Ramos (cell line): ENCODE measurements at regions not wholly inside any gene's neighbourhood (a gene's known extent, or its start where the extent isn't known, plus 50 kb on each side); places are given as distances from the start of the nearest gene placed in this dataset.
"Not testable (repeated sequence)": the region's sequence is repeated elsewhere in the genome, so short reads cannot be mapped to it uniquely, and the experiment has no call there.

ENCODE experiments used
- in situ Hi-C: fragments of 300-500 bp; cut with MboI; formaldehyde crosslinking; loops from one replicate; pipeline ENCODE4 v1.14.3; 2022; ENCODE audit warnings: low sequenced_read_pairs; ENCODE audit not compliant: unreplicated experiment

- in situ Hi-C loops, result no loop called here
These were observed 111.9 kb upstream of the OTOS start for GRCh38 chr2:240252191-240252871.

- in situ Hi-C loops, result no loop called here
These were observed 112.5 kb upstream of the OTOS start for GRCh38 chr2:240252872-240253511.

- in situ Hi-C loops, result no loop called here
These were observed 113.2 kb upstream of the OTOS start for GRCh38 chr2:240253583-240254145.

GRCh38 chr2:240254337-240255164 is 114.1 kb upstream of the OTOS start:
- in situ Hi-C loops, result no loop called here

- in situ Hi-C loops, result no loop called here
These were observed 114.7 kb upstream of the OTOS start for GRCh38 chr2:240255165-240255491.

- in situ Hi-C loops, result no loop called here
These were observed 115.6 kb upstream of the OTOS start for GRCh38 chr2:240255811-240256703.

- in situ Hi-C loops, result no loop called here
These were observed 116.5 kb upstream of the OTOS start for GRCh38 chr2:240256704-240257637.

GRCh38 chr2:240257940-240258580 is 117.6 kb upstream of the OTOS start:
- in situ Hi-C loops, result no loop called here

GRCh38 chr2:240258685-240259084 is 118.2 kb upstream of the OTOS start:
- in situ Hi-C loops, result no loop called here

GRCh38 chr2:240259201-240259923 is 118.9 kb upstream of the OTOS start:
- in situ Hi-C loops, result no loop called here

- in situ Hi-C loops, result no loop called here
These were observed 119.6 kb upstream of the OTOS start for GRCh38 chr2:240259924-240260529.

GRCh38 chr2:240260664-240261063 is 120.2 kb upstream of the OTOS start:
- in situ Hi-C loops, result no loop called here

- in situ Hi-C loops, result not testable (repeated sequence)
These were observed 122.1 kb upstream of the OTOS start for GRCh38 chr2:240262578-240262977.

- in situ Hi-C loops, result no loop called here
These were observed 128.9 kb upstream of the OTOS start for GRCh38 chr2:240269380-240269779.

- in situ Hi-C loops, result no loop called here
These were observed 129.4 kb upstream of the OTOS start for GRCh38 chr2:240269886-240270285.

- in situ Hi-C loops, result no loop called here
These were observed 131.4 kb upstream of the OTOS start for GRCh38 chr2:240271716-240272341.

- in situ Hi-C loops, result no loop called here
These were observed 134.9 kb upstream of the OTOS start for GRCh38 chr2:240275386-240275785.
